HCT116 (cell line): ENCODE measurements at regions not wholly inside any gene's neighbourhood (a gene's known extent, or its start where the extent isn't known, plus 50 kb on each side); places are given as distances from the start of the nearest gene placed in this dataset.
A peak's percentile ranks its signal among the peaks of the same experiment; 100 is the strongest.

Experiments
- CTCF ChIP-seq, 3 experiments: fragments of 200-600 bp in 1 of 3; sonication (generic) in 1 of 3; IDR thresholded peaks in 2 of 3; conservative IDR thresholded peaks in 1 of 3; 2 replicates each; pipeline ENCODE4 v1.5.1; 2012 to 2017; ENCODE audit warnings: low read depth in 2 of 3, low read length in 2 of 3, antibody characterized with exemption in 1 of 3, borderline replicate concordance in 1 of 3, control low read depth in 1 of 3, mild to moderate bottlenecking in 1 of 3, mixed read lengths in 1 of 3, mixed run types in 1 of 3, moderate library complexity in 1 of 3; ENCODE audit not compliant: insufficient read depth in 1 of 3
- ELF1 ChIP-seq: IDR thresholded peaks from 2 replicates; pipeline ENCODE4 v1.6.1; 2012; ENCODE audit warnings: low read depth, borderline replicate concordance
- EZH2 ChIP-seq: fragments of 200-600 bp; sonication (generic); IDR thresholded peaks from 2 replicates; pipeline ENCODE4 v1.6.1; 2017; ENCODE audit warnings: antibody characterized with exemption, mixed run types
- JUND ChIP-seq: IDR thresholded peaks from 2 replicates; pipeline ENCODE4 v1.6.1; 2012
- POLR2A ChIP-seq: IDR thresholded peaks from 2 replicates; pipeline ENCODE4 v1.7.0; 2011; ENCODE audit warnings: borderline replicate concordance; ENCODE audit not compliant: insufficient read depth, insufficient read length; ENCODE audit errors: extremely low read depth
- POLR2AphosphoS5 ChIP-seq: IDR thresholded peaks from 2 replicates; pipeline ENCODE4 v1.6.1; 2011; ENCODE audit warnings: mild to moderate bottlenecking, low read depth, low read length, moderate library complexity

- TF ChIP-seq CTCF (IDR thresholded peaks at IDR 0.05 in 2 of 3, conservative IDR thresholded peaks at IDR 0.05 in 1 of 3; ENCODE audit: borderline replicate concordance in 1 of 3, insufficient read depth in 1 of 3, low read depth in 2 of 3, low read length in 2 of 3) (peak in 2 of 3 experiments; percentile 20 to 27; a peak in 2 of 6 replicates), JUND (no peak), EZH2 (no peak), POLR2AphosphoS5 (no peak), ELF1 (no peak), POLR2A (no peak)
Measured at GRCh38 chr6:146890644-146891434, 292.1 kb downstream of the ADGB start.
